ENCODE measurements at regions not wholly inside any gene's neighbourhood (a gene's known extent, or its start where the extent isn't known, plus 50 kb on each side); places are given as distances from the start of the nearest gene placed in this dataset.

DNA sequence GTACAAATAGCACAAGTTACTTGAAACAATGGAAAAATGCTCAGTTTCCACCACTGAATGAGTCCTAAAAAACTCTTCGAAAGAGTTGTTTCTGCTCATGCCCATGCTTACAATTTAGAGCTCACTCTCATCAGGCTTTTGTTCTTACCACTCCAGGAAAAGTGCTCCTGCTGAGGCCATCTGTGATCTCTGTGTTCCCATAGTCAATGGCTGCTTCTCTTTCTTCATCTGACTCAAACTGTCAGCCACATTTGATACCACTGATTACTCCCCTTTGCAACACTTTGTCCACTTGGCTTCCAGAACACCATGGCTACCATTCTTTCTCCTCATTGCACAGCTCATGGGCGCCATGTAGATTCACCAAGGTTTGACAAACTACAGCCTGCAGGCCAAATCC, 80.0 kb upstream of the SLC34A2 start:
- no peaks in the 10 kb centered on the region for H3K36me3 ChIP-seq (ENCODE audit: control insufficient read depth in 1 of 2, insufficient read depth in 2 of 2, low read length in 2 of 2)
- H3K4me2 ChIP-seq (ENCODE audit: low read length): no peak overlapping the region
- H3K4me3 ChIP-seq (ENCODE audit: low read depth, low read length): no peak overlapping the region
- no peak overlapping the region for H2BK12ac ChIP-seq (ENCODE audit: low read length)
- H3K4me1 ChIP-seq (ENCODE audit: control insufficient read depth in 1 of 2, insufficient read depth in 2 of 2, low read length in 2 of 2): no peaks in the 10 kb centered on the region
- H3K9ac ChIP-seq (ENCODE audit: low read length): no peak overlapping the region
- no peak overlapping the region for H2AK5ac ChIP-seq (ENCODE audit: low read length)
- H3K4ac ChIP-seq (ENCODE audit: low read depth, low read length): no peak overlapping the region
- no peak overlapping the region for H2AFZ ChIP-seq (ENCODE audit: insufficient read depth, low read length, poor library complexity)
- H2BK5ac ChIP-seq (ENCODE audit: low read depth, low read length, poor library complexity): no peak overlapping the region
- H4K12ac ChIP-seq (ENCODE audit: low read depth, low read length): no peak overlapping the region
- H3K14ac ChIP-seq (ENCODE audit: low read length): no peak overlapping the region
- no peak overlapping the region for H3K23ac ChIP-seq (ENCODE audit: low read length)
- H3K79me1 ChIP-seq (ENCODE audit: low read length): no peaks in the 10 kb centered on the region
- H3K79me2 ChIP-seq (ENCODE audit: control insufficient read depth, insufficient read depth, low read length, poor library complexity): no peaks in the 10 kb centered on the region
- no peak overlapping the region for H4K8ac ChIP-seq (ENCODE audit: low read depth, low read length)
- no peak for DNase-seq
- no peaks in the 10 kb centered on the region for H3K9me3 ChIP-seq (ENCODE audit: insufficient read depth, low read depth, low read length)
- H3K27ac ChIP-seq (ENCODE audit: low read depth, low read length): no peak overlapping the region
- no peaks in the 10 kb centered on the region for H3K27me3 ChIP-seq (ENCODE audit: insufficient read depth, low read length)
- no CpG with 5 or more reads among the region's 2 CpGs for WGBS (ENCODE audit: extremely low coverage, insufficient coverage, insufficient read length)
- no peak overlapping the region for H2BK120ac ChIP-seq (ENCODE audit: insufficient read depth, low read length, poor library complexity)
- no peak overlapping the region for H4K91ac ChIP-seq (ENCODE audit: low read depth, low read length)
- H3K18ac ChIP-seq (ENCODE audit: low read length): no peak overlapping the region

DNA sequence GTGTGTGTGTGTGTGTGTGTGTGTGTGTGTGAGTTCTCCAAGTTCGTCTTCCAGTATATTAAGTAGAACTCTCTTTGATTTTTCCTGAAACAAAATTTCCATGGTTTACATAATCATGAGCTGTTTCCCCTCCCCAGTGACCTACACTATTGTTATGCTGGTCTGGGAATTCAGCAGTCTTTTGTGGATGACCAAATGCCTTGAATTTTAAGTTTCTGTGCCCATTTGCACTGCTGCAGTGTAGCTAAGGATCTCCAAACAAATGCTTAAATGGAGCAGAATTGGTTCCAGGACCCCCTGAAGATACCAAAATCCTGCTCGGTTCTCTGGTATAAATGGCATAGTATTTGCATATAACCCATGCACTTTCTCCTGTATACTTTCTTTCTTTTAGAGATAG, 77.2 kb upstream of the SLC34A2 start:
- Histone ChIP-seq H3K4me2 (ENCODE audit: low read length) (no peak overlapping the region), H3K9me3 (ENCODE audit: insufficient read depth, low read depth, low read length) (peaks cover 1% of the 10 kb centered on the region), H3K4ac (ENCODE audit: low read depth, low read length) (no peak overlapping the region), H2BK12ac (ENCODE audit: low read length) (no peak overlapping the region), H3K27ac (ENCODE audit: low read depth, low read length) (no peak overlapping the region), H3K23ac (ENCODE audit: low read length) (no peak overlapping the region), H2AK5ac (ENCODE audit: low read length) (no peak overlapping the region), H3K14ac (ENCODE audit: low read length) (no peak overlapping the region), H3K36me3 (ENCODE audit: control insufficient read depth in 1 of 2, insufficient read depth in 2 of 2, low read length in 2 of 2) (no peaks in the 10 kb centered on the region), H3K4me3 (ENCODE audit: low read depth, low read length) (no peak overlapping the region), H3K4me1 (ENCODE audit: control insufficient read depth in 1 of 2, insufficient read depth in 2 of 2, low read length in 2 of 2) (peaks cover 0 to 3% of the 10 kb centered on the region in 2 experiments), H3K9ac (ENCODE audit: low read length) (no peak overlapping the region), H3K79me2 (ENCODE audit: control insufficient read depth, insufficient read depth, low read length, poor library complexity) (no peaks in the 10 kb centered on the region), H2AFZ (ENCODE audit: insufficient read depth, low read length, poor library complexity) (no peak overlapping the region), H3K27me3 (ENCODE audit: insufficient read depth, low read length) (no peaks in the 10 kb centered on the region), H3K18ac (ENCODE audit: low read length) (no peak overlapping the region), H4K12ac (ENCODE audit: low read depth, low read length) (no peak overlapping the region), H2BK5ac (ENCODE audit: low read depth, low read length, poor library complexity) (no peak overlapping the region), H4K91ac (ENCODE audit: low read depth, low read length) (no peak overlapping the region), H2BK120ac (ENCODE audit: insufficient read depth, low read length, poor library complexity) (no peak overlapping the region), H4K8ac (ENCODE audit: low read depth, low read length) (no peak overlapping the region), H3K79me1 (ENCODE audit: low read length) (no peaks in the 10 kb centered on the region)
- WGBS (ENCODE audit: extremely low coverage, insufficient coverage, insufficient read length): no CpG with 5 or more reads among the region's 2 CpGs
- DNase-seq: peak in 1 of 2 donors; percentile 22

DNA sequence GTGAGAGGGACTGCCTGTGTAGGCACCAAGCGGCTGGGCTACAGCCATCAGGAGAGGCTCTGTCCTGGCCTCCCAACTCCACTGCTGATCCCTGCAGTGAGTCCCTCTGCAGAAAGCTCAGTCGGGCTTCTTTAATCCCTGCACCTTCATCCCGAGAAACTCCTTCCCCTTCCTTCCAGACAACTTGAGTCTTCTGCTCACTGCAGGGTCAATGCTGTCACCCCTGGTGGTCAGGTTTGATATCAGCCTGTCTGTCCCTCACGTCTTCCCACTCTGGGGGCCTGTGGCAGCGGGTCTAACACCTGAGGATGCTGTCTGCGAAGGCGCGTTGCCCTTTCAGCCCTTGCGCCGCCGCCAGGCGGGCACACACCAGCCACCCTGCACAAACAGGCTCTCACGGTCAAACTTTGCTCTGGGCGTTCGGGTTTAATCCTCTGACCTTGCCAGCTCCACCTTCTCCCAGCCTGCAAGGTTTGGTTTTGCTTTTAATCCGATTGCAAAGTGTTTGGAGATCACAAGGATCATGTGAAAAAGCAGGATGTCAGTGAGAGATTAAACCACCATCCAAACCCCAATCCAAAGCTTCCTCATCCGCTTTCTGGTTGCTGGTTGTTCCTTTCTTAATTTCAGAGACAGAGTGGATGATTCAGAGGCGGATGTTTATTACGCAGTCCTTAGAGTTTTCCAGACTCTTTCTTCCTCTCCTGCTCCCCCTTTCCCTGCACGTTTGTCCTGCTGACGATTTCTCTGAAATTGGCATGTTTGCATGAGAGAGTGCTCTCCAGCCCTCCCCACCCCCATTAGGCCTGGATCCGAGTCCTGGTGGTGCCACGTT, 74.8 kb upstream of the SLC34A2 start:
- Histone ChIP-seq H3K4me1 (ENCODE audit: control insufficient read depth in 1 of 2, insufficient read depth in 2 of 2, low read length in 2 of 2) (peaks cover 0 to 3% of the 10 kb centered on the region in 2 experiments), H2AFZ (ENCODE audit: insufficient read depth, low read length, poor library complexity) (no peak overlapping the region)
- no CpG with 5 or more reads among the region's 23 CpGs for WGBS (ENCODE audit: extremely low coverage, insufficient coverage, insufficient read length)

DNA sequence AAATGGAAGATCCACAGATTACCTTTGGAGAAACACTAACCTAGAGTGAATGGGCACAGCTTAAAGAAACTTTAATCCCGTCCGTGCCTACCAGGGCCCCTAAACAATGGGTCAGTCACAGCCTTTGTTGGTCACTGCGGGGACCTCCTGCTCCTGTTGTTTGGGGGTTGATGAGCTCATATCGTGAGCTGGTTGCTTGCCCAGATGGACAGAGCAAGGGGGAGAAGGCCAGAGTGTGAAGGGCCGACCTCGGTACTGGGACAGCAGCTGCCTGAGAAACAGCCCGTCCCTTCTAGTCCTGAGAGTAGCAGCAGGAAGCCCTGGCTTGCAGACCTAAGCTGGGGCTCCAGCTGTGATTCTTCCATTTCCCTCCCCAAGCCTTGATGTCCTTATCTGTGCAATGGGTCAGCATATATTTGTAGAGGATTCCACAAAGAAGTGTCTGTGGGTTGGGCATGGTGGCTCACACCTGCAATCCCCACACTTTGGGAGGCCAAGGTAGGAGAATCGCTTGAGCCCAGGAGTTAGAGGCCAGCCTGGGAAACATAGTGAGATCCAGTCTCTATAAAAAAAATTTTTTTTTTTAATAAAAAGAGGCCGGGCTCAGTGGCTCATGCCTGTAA, 69.6 kb upstream of the SLC34A2 start:
- no peak overlapping the region for H3K27ac ChIP-seq (ENCODE audit: low read depth, low read length)
- no peak overlapping the region for H2BK120ac ChIP-seq (ENCODE audit: insufficient read depth, low read length, poor library complexity)
- H3K14ac ChIP-seq (ENCODE audit: low read length): no peak overlapping the region
- no peak overlapping the region for H3K23ac ChIP-seq (ENCODE audit: low read length)
- H3K9ac ChIP-seq (ENCODE audit: low read length): no peak overlapping the region
- no peak overlapping the region for H3K4me2 ChIP-seq (ENCODE audit: low read length)
- no peak overlapping the region for H2BK12ac ChIP-seq (ENCODE audit: low read length)
- H3K79me2 ChIP-seq (ENCODE audit: control insufficient read depth, insufficient read depth, low read length, poor library complexity): no peaks in the 10 kb centered on the region
- H3K79me1 ChIP-seq (ENCODE audit: low read length): no peaks in the 10 kb centered on the region
- H2BK5ac ChIP-seq (ENCODE audit: low read depth, low read length, poor library complexity): no peak overlapping the region
- peaks cover 3% of the 10 kb centered on the region for H3K9me3 ChIP-seq (ENCODE audit: insufficient read depth, low read depth, low read length)
- H3K4me1 ChIP-seq (ENCODE audit: control insufficient read depth in 1 of 2, insufficient read depth in 2 of 2, low read length in 2 of 2): peaks cover 7 to 11% of the 10 kb centered on the region in 2 experiments
- H3K36me3 ChIP-seq (ENCODE audit: control insufficient read depth in 1 of 2, insufficient read depth in 2 of 2, low read length in 2 of 2): no peaks in the 10 kb centered on the region
- WGBS (ENCODE audit: extremely low coverage, insufficient coverage, insufficient read length): no CpG with 5 or more reads among the region's 9 CpGs
- H4K12ac ChIP-seq (ENCODE audit: low read depth, low read length): no peak overlapping the region
- peak overlapping the region; percentile 9 for H3K4me3 ChIP-seq (ENCODE audit: low read depth, low read length)
- H3K4ac ChIP-seq (ENCODE audit: low read depth, low read length): no peak overlapping the region
- no peak for DNase-seq
- no peak overlapping the region for H4K91ac ChIP-seq (ENCODE audit: low read depth, low read length)
- H3K27me3 ChIP-seq (ENCODE audit: insufficient read depth, low read length): no peaks in the 10 kb centered on the region
- H2AFZ ChIP-seq (ENCODE audit: insufficient read depth, low read length, poor library complexity): no peak overlapping the region
- no peak overlapping the region for H2AK5ac ChIP-seq (ENCODE audit: low read length)
- no peak overlapping the region for H3K18ac ChIP-seq (ENCODE audit: low read length)
- H4K8ac ChIP-seq (ENCODE audit: low read depth, low read length): no peak overlapping the region

More for the DNA sequence above, 74.8 kb upstream of the SLC34A2 start:
- H3K18ac ChIP-seq (ENCODE audit: low read length): no peak overlapping the region
- no peak overlapping the region for H3K4me3 ChIP-seq (ENCODE audit: low read depth, low read length)
- H4K8ac ChIP-seq (ENCODE audit: low read depth, low read length): no peak overlapping the region
- no peak overlapping the region for H3K14ac ChIP-seq (ENCODE audit: low read length)
- H2AK5ac ChIP-seq (ENCODE audit: low read length): no peak overlapping the region
- no peak overlapping the region for H3K4me2 ChIP-seq (ENCODE audit: low read length)
- H3K9ac ChIP-seq (ENCODE audit: low read length): no peak overlapping the region
- H3K27me3 ChIP-seq (ENCODE audit: insufficient read depth, low read length): no peaks in the 10 kb centered on the region
- no peaks in the 10 kb centered on the region for H3K79me1 ChIP-seq (ENCODE audit: low read length)
- H3K23ac ChIP-seq (ENCODE audit: low read length): no peak overlapping the region
- H3K36me3 ChIP-seq (ENCODE audit: control insufficient read depth in 1 of 2, insufficient read depth in 2 of 2, low read length in 2 of 2): no peaks in the 10 kb centered on the region
- no peaks in the 10 kb centered on the region for H3K79me2 ChIP-seq (ENCODE audit: control insufficient read depth, insufficient read depth, low read length, poor library complexity)
- peaks cover 1% of the 10 kb centered on the region for H3K9me3 ChIP-seq (ENCODE audit: insufficient read depth, low read depth, low read length)
- H4K91ac ChIP-seq (ENCODE audit: low read depth, low read length): no peak overlapping the region
- H2BK12ac ChIP-seq (ENCODE audit: low read length): no peak overlapping the region
- no peak overlapping the region for H3K27ac ChIP-seq (ENCODE audit: low read depth, low read length)
- DNase-seq: no peak
- no peak overlapping the region for H2BK120ac ChIP-seq (ENCODE audit: insufficient read depth, low read length, poor library complexity)
- H2BK5ac ChIP-seq (ENCODE audit: low read depth, low read length, poor library complexity): no peak overlapping the region
- H3K4ac ChIP-seq (ENCODE audit: low read depth, low read length): no peak overlapping the region
- H4K12ac ChIP-seq (ENCODE audit: low read depth, low read length): no peak overlapping the region

Measured in trophoblast cell (in vitro differentiated cells and primary cell).